OCI-LY7 (cell line): ENCODE measurements at regions not wholly inside any gene's neighbourhood (a gene's known extent, or its start where the extent isn't known, plus 50 kb on each side); places are given as distances from the start of the nearest gene placed in this dataset.

Experiments
- EZH2phosphoT487 ChIP-seq: fragments of 200-600 bp; sonication (generic); IDR thresholded peaks from 2 replicates; pipeline ENCODE4 v1.6.1; 2018; ENCODE audit warnings: low read depth, borderline replicate concordance, mild to moderate bottlenecking, mixed run types, antibody characterized with exemption, low read length, moderate library complexity, mixed read lengths
- TF ChIP-seq, protein P1 (sequence below): fragments of 200-600 bp; sonication (generic); conservative IDR thresholded peaks from 2 replicates; pipeline ENCODE4 v1.5.1; 2014; ENCODE audit warnings: mild to moderate bottlenecking, antibody characterized with exemption, low read length, moderate library complexity, mixed read lengths

- TF ChIP-seq EZH2phosphoT487 = no peak
- TF ChIP-seq, protein P1, sequence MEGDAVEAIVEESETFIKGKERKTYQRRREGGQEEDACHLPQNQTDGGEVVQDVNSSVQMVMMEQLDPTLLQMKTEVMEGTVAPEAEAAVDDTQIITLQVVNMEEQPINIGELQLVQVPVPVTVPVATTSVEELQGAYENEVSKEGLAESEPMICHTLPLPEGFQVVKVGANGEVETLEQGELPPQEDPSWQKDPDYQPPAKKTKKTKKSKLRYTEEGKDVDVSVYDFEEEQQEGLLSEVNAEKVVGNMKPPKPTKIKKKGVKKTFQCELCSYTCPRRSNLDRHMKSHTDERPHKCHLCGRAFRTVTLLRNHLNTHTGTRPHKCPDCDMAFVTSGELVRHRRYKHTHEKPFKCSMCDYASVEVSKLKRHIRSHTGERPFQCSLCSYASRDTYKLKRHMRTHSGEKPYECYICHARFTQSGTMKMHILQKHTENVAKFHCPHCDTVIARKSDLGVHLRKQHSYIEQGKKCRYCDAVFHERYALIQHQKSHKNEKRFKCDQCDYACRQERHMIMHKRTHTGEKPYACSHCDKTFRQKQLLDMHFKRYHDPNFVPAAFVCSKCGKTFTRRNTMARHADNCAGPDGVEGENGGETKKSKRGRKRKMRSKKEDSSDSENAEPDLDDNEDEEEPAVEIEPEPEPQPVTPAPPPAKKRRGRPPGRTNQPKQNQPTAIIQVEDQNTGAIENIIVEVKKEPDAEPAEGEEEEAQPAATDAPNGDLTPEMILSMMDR = no peak
Measured at GRCh38 chrX:42385730-42386129, 392.2 kb downstream of the PPP1R2C start.
